ENCODE measurements at regions not wholly inside any gene's neighbourhood (a gene's known extent, or its start where the extent isn't known, plus 50 kb on each side); places are given as distances from the start of the nearest gene placed in this dataset.

- no peaks in the 10 kb centered on the region for H4K20me1 ChIP-seq (ENCODE audit: insufficient read depth, low read length)
- H3K56ac ChIP-seq (ENCODE audit: extremely low read depth, insufficient read depth, low read length): no peak overlapping the region
- no CpG with 5 or more reads among the region's 2 CpGs for WGBS, 2 experiments (ENCODE audit: extremely low coverage in 2 of 2, insufficient read length in 1 of 2)
- POLR2A ChIA-PET (ENCODE audit: unreplicated experiment): no interaction called here
- no peak overlapping the region for H2BK120ac ChIP-seq (ENCODE audit: low read depth, low read length)
- H3K4me1 ChIP-seq (ENCODE audit: control insufficient read depth, insufficient read depth, low read length): no peaks in the 10 kb centered on the region
- no peaks in the 10 kb centered on the region for H3K36me3 ChIP-seq (ENCODE audit: control insufficient read depth, insufficient read depth, low read length)
- H2BK15ac ChIP-seq (ENCODE audit: low read depth, low read length): no peak overlapping the region
- H3K23ac ChIP-seq (ENCODE audit: low read depth, low read length): no peak overlapping the region
- no peak overlapping the region for H2AFZ ChIP-seq (replicated peaks; ENCODE audit: low read length, poor library complexity)
- H3K14ac ChIP-seq (replicated peaks; ENCODE audit: low read depth, low read length): no peak overlapping the region
- H3K9me3 ChIP-seq (ENCODE audit: control insufficient read depth, insufficient read depth, low read length): no peaks in the 10 kb centered on the region
- H2BK20ac ChIP-seq (ENCODE audit: low read depth, low read length): no peak overlapping the region
- H3K4me3 ChIP-seq (ENCODE audit: insufficient read depth, low read depth, low read length): no peak overlapping the region
- H2AK5ac ChIP-seq (ENCODE audit: low read depth, low read length): no peak overlapping the region
- dilution Hi-C loops (cut with HindIII; ENCODE audit: low sequenced_read_pairs, unreplicated experiment) (no loop called here), in situ Hi-C loops (cut with MboI; ENCODE audit: low sequenced_read_pairs) (no loop called here), intact Hi-C loops (cut with micrococcal nuclease) (no loop called here)
- H4K8ac ChIP-seq (ENCODE audit: low read depth in 2 of 2, low read length in 2 of 2): no peak overlapping the region
- H3K4ac ChIP-seq (ENCODE audit: low read depth, low read length): no peak overlapping the region
- no peak overlapping the region for H3K27ac ChIP-seq (ENCODE audit: insufficient read depth, low read length)
- no peak overlapping the region for H3K18ac ChIP-seq (ENCODE audit: low read depth, low read length)
- no peak for ATAC-seq (ENCODE audit: low read depth)
- H3K4me2 ChIP-seq (ENCODE audit: low read depth, low read length): no peak overlapping the region
- H4K5ac ChIP-seq (ENCODE audit: low read depth, low read length): no peak overlapping the region
- no peaks in the 10 kb centered on the region for H3K9me1 ChIP-seq (ENCODE audit: insufficient read depth, low read length)
- no peaks in the 10 kb centered on the region for H3K27me3 ChIP-seq (ENCODE audit: control insufficient read depth, insufficient read depth, low read length)
- BruUV-seq (replicated peaks): no TSS peak
- H3K9ac ChIP-seq (ENCODE audit: low read depth, low read length): no peak overlapping the region
- H3K79me1 ChIP-seq (ENCODE audit: low read depth in 1 of 2, low read length in 2 of 2): no peaks in the 10 kb centered on the region
- H2AK9ac ChIP-seq (replicated peaks; ENCODE audit: low read depth, low read length, poor library complexity): no peak overlapping the region
- no peak for DNase-seq
- TF ChIP-seq POLR2A (IDR thresholded peaks at IDR 0.05; ENCODE audit: low read depth, low read length): no peak
- no peak for TF ChIP-seq USF2 (IDR thresholded peaks at IDR 0.05; ENCODE audit: low read depth, low read length)
- TF ChIP-seq CEBPB (IDR thresholded peaks at IDR 0.05; ENCODE audit: low read depth, low read length): no peak
- TF ChIP-seq RFX5 (IDR thresholded peaks at IDR 0.05; ENCODE audit: low read depth, low read length): no peak
- no peak for TF ChIP-seq MAFK (IDR thresholded peaks at IDR 0.05; ENCODE audit: low read depth, low read length)
- H2BK5ac ChIP-seq (ENCODE audit: low read depth, low read length, poor library complexity, severe bottlenecking): no peak overlapping the region
- CTCF ChIA-PET: no interaction called here
- H4K91ac ChIP-seq (ENCODE audit: insufficient read depth, low read depth, low read length): no peak overlapping the region
Measured at GRCh38 chr1:177490786-177491185, 320.0 kb downstream of the BRINP2 start.
